Mesenchymal stem cell (in vitro differentiated cells and primary cell): ENCODE measurements at regions not wholly inside any gene's neighbourhood (a gene's known extent, or its start where the extent isn't known, plus 50 kb on each side); places are given as distances from the start of the nearest gene placed in this dataset.
A peak's percentile ranks its signal among the peaks of the same experiment; 100 is the strongest.

ENCODE experiments used
- DNase-seq: peaks from one replicate; pipeline ENCODE4 v3.0.0-alpha.2; 2013
- H2AFZ ChIP-seq: one replicate; pipeline ENCODE4 v1.6.1; 2013; ENCODE audit warnings: low read depth, mild to moderate bottlenecking, control low read depth, inconsistent platforms, low read length, moderate library complexity
- H2AK5ac ChIP-seq: 2 replicates; pipeline ENCODE4 v1.6.1; 2013; ENCODE audit warnings: low read length, moderate library complexity, mild to moderate bottlenecking, inconsistent platforms; ENCODE audit not compliant: severe bottlenecking
- H2BK120ac ChIP-seq: one replicate; pipeline ENCODE4 v1.6.1; 2013; ENCODE audit warnings: low read depth, mild to moderate bottlenecking, inconsistent platforms, low read length, moderate library complexity
- H2BK12ac ChIP-seq, 2 experiments: one replicate each; pipeline ENCODE4 v1.6.1; 2013; ENCODE audit warnings: inconsistent platforms in 2 of 2, low read length in 2 of 2, mild to moderate bottlenecking in 2 of 2, moderate library complexity in 2 of 2, control low read depth in 1 of 2
- H2BK15ac ChIP-seq: one replicate; pipeline ENCODE4 v1.6.1; 2013; ENCODE audit warnings: mild to moderate bottlenecking, low read depth, inconsistent platforms; ENCODE audit not compliant: poor library complexity, severe bottlenecking
- H2BK5ac ChIP-seq: 2 replicates; pipeline ENCODE4 v1.6.1; 2013; ENCODE audit warnings: low read depth, mild to moderate bottlenecking, low read length, control low read depth, inconsistent platforms; ENCODE audit not compliant: poor library complexity, severe bottlenecking
- H3K14ac ChIP-seq, 2 experiments: one replicate each; pipeline ENCODE4 v1.6.1; 2013; ENCODE audit warnings: inconsistent platforms in 2 of 2, low read length in 2 of 2, control low read depth in 1 of 2, mild to moderate bottlenecking in 1 of 2, moderate library complexity in 1 of 2
- H3K18ac ChIP-seq, 2 experiments: one replicate each; pipeline ENCODE4 v1.6.1; 2013; ENCODE audit warnings: inconsistent platforms in 2 of 2, low read length in 2 of 2, control low read depth in 1 of 2, low read depth in 1 of 2, mild to moderate bottlenecking in 1 of 2
- H3K23ac ChIP-seq, 2 experiments: one replicate each; pipeline ENCODE4 v1.6.1; 2013; ENCODE audit warnings: inconsistent platforms in 2 of 2, low read length in 2 of 2, mild to moderate bottlenecking in 2 of 2, moderate library complexity in 2 of 2, control low read depth in 1 of 2
- H3K27ac ChIP-seq: 2 replicates; pipeline ENCODE4 v1.5.1; 2013; ENCODE audit warnings: mild to moderate bottlenecking, moderate library complexity, low read length, control low read depth, inconsistent platforms; ENCODE audit not compliant: poor library complexity, severe bottlenecking
- H3K27me3 ChIP-seq, 2 experiments: 2 replicates each; pipeline versions ENCODE4 v1.6.1 to v1.7.0; 2013; ENCODE audit warnings: low read length in 2 of 2, mild to moderate bottlenecking in 2 of 2, moderate library complexity in 2 of 2, control low read depth in 1 of 2, inconsistent platforms in 1 of 2; ENCODE audit not compliant: control insufficient read depth in 1 of 2, insufficient read depth in 1 of 2
- H3K36me3 ChIP-seq, 2 experiments: 2 replicates each; pipeline versions ENCODE4 v1.6.1 to v1.7.0; 2013; ENCODE audit warnings: low read length in 2 of 2, control low read depth in 1 of 2, inconsistent platforms in 1 of 2, low read depth in 1 of 2, mild to moderate bottlenecking in 1 of 2; ENCODE audit not compliant: insufficient read depth in 2 of 2, control insufficient read depth in 1 of 2
- H3K4ac ChIP-seq, 2 experiments: one replicate each; pipeline ENCODE4 v1.6.1; 2013; ENCODE audit warnings: inconsistent platforms in 2 of 2, low read length in 2 of 2, mild to moderate bottlenecking in 2 of 2, moderate library complexity in 2 of 2, control low read depth in 1 of 2, low read depth in 1 of 2
- H3K4me1 ChIP-seq: 2 replicates; pipeline ENCODE4 v1.6.1; 2013; ENCODE audit warnings: low read depth, low read length, control low read depth; ENCODE audit not compliant: control insufficient read depth, insufficient read depth
- H3K4me2 ChIP-seq: 2 replicates; pipeline ENCODE4 v1.6.1; 2013; ENCODE audit warnings: low read length, mild to moderate bottlenecking, inconsistent platforms; ENCODE audit not compliant: poor library complexity, severe bottlenecking
- H3K4me3 ChIP-seq, 2 experiments: 2 replicates each; pipeline versions ENCODE4 v1.5.1 to v1.7.0; 2013; ENCODE audit warnings: low read length in 2 of 2, mild to moderate bottlenecking in 2 of 2, control low read depth in 1 of 2, low read depth in 1 of 2; ENCODE audit not compliant: insufficient read depth in 1 of 2
- H3K79me1 ChIP-seq: replicated peaks from 2 replicates; pipeline ENCODE4 v1.6.1; 2013; ENCODE audit warnings: mild to moderate bottlenecking, control low read depth, low read length, inconsistent platforms; ENCODE audit not compliant: poor library complexity, severe bottlenecking
- H3K9ac ChIP-seq: 2 replicates; pipeline ENCODE4 v1.7.0; 2013; ENCODE audit warnings: mild to moderate bottlenecking, low read length, moderate library complexity
- H3K9me3 ChIP-seq: 2 replicates; pipeline ENCODE4 v1.7.0; 2013; ENCODE audit warnings: mild to moderate bottlenecking, low read length; ENCODE audit not compliant: control insufficient read depth
- H4K8ac ChIP-seq: one replicate; pipeline ENCODE4 v1.6.1; 2013; ENCODE audit warnings: inconsistent platforms, mild to moderate bottlenecking, low read length, moderate library complexity
- H4K91ac ChIP-seq: one replicate; pipeline ENCODE4 v1.6.1; 2013; ENCODE audit warnings: mild to moderate bottlenecking, low read length, inconsistent platforms
- WGBS: methylation state at CpG from one replicate; pipeline ENCODE4 v1.1.7; 2013; ENCODE audit warnings: mixed read lengths; 5-methylcytosine and 5-hydroxymethylcytosine counted together

GRCh38 chr13:99626461-99627082 is 125.3 kb downstream of the TM9SF2 start:
- Histone ChIP-seq H2BK120ac (no peak overlapping the region), H3K27me3 (no peaks in the 10 kb centered on the region), H3K79me1 (peaks cover 12% of the 10 kb centered on the region), H3K4ac (no peak overlapping the region), H3K9me3 (no peaks in the 10 kb centered on the region), H3K4me2 (no peak overlapping the region), H3K27ac (no peak overlapping the region), H2BK12ac (no peak overlapping the region), H2AK5ac (peak overlapping the region; percentile 23), H2AFZ (no peak overlapping the region), H3K4me3 (peak overlapping the region in 1 of 2 experiments; percentile 51), H3K4me1 (peaks cover 3% of the 10 kb centered on the region), H3K23ac (no peak overlapping the region), H3K14ac (no peak overlapping the region), H3K9ac (peak overlapping the region; percentile 68), H2BK5ac (no peak overlapping the region), H3K18ac (no peak overlapping the region), H4K8ac (no peak overlapping the region), H4K91ac (no peak overlapping the region), H3K36me3 (no peaks in the 10 kb centered on the region), H2BK15ac (no peak overlapping the region)
- WGBS = 75% methylated on average over 7 of the region's 8 CpGs
- no peak for DNase-seq

GRCh38 chr13:99624936-99625540 is 123.8 kb downstream of the TM9SF2 start:
- H2BK5ac ChIP-seq = no peak overlapping the region
- no peak overlapping the region for H3K4me3 ChIP-seq
- peaks cover 3% of the 10 kb centered on the region for H3K4me1 ChIP-seq
- no peak overlapping the region for H3K4ac ChIP-seq
- H3K9me3 ChIP-seq = no peaks in the 10 kb centered on the region
- H3K18ac ChIP-seq = no peak overlapping the region
- H3K27me3 ChIP-seq = no peaks in the 10 kb centered on the region
- H3K27ac ChIP-seq = no peak overlapping the region
- H4K91ac ChIP-seq = no peak overlapping the region
- DNase-seq = no peak
- H2BK15ac ChIP-seq = no peak overlapping the region
- H3K36me3 ChIP-seq = no peaks in the 10 kb centered on the region
- H2BK12ac ChIP-seq = no peak overlapping the region
- no peak overlapping the region for H3K9ac ChIP-seq
- no peak overlapping the region for H3K23ac ChIP-seq
- H2BK120ac ChIP-seq = no peak overlapping the region
- H3K14ac ChIP-seq = no peak overlapping the region
- H4K8ac ChIP-seq = no peak overlapping the region
- H3K4me2 ChIP-seq = no peak overlapping the region
- no peak overlapping the region for H2AFZ ChIP-seq
- WGBS = 74% methylated on average over 12 of the region's 12 CpGs
- H3K79me1 ChIP-seq = peaks cover 12% of the 10 kb centered on the region
- H2AK5ac ChIP-seq = no peak overlapping the region

GRCh38 chr13:99620806-99621205 is 119.5 kb downstream of the TM9SF2 start:
- 92% methylated on average over 3 of the region's 3 CpGs for whole genome bisulfite sequencing
- no peak overlapping the region for H3K14ac ChIP-seq
- DNase-seq = no peak
- H3K79me1 ChIP-seq = peaks cover 11% of the 10 kb centered on the region
- no peak overlapping the region for H2AFZ ChIP-seq
- H2BK15ac ChIP-seq = no peak overlapping the region
- H3K9ac ChIP-seq = no peak overlapping the region
- no peak overlapping the region for H3K4me3 ChIP-seq
- no peak overlapping the region for H3K23ac ChIP-seq
- H3K4me1 ChIP-seq = peaks cover 2% of the 10 kb centered on the region
- H3K36me3 ChIP-seq = no peaks in the 10 kb centered on the region
- no peak overlapping the region for H2BK120ac ChIP-seq
- no peak overlapping the region for H3K4me2 ChIP-seq
- no peak overlapping the region for H3K18ac ChIP-seq
- H4K8ac ChIP-seq = no peak overlapping the region
- no peaks in the 10 kb centered on the region for H3K9me3 ChIP-seq
- no peak overlapping the region for H4K91ac ChIP-seq
- no peak overlapping the region for H3K27ac ChIP-seq
- no peak overlapping the region for H2AK5ac ChIP-seq
- H3K27me3 ChIP-seq = no peaks in the 10 kb centered on the region
- no peak overlapping the region for H2BK12ac ChIP-seq
- no peak overlapping the region for H3K4ac ChIP-seq
- no peak overlapping the region for H2BK5ac ChIP-seq

- Histone ChIP-seq H3K9me3 (no peaks in the 10 kb centered on the region), H3K18ac (no peak overlapping the region), H3K4me2 (no peak overlapping the region), H3K4me3 (no peak overlapping the region), H3K9ac (no peak overlapping the region), H3K27ac (no peak overlapping the region), H3K36me3 (no peaks in the 10 kb centered on the region), H2BK5ac (no peak overlapping the region), H2BK15ac (no peak overlapping the region), H4K91ac (no peak overlapping the region), H2BK120ac (no peak overlapping the region), H3K14ac (no peak overlapping the region), H3K4me1 (peaks cover 8% of the 10 kb centered on the region), H3K23ac (no peak overlapping the region), H2BK12ac (no peak overlapping the region), H3K4ac (no peak overlapping the region), H2AK5ac (no peak overlapping the region), H3K79me1 (peaks cover 14% of the 10 kb centered on the region), H2AFZ (no peak overlapping the region), H3K27me3 (no peaks in the 10 kb centered on the region), H4K8ac (no peak overlapping the region)
- no peak for DNase-seq
- 95% methylated on average over 2 of the region's 2 CpGs for WGBS
These were observed 117.9 kb downstream of the TM9SF2 start for GRCh38 chr13:99619207-99619606.
